OCI-LY7 (cell line): ENCODE measurements at regions not wholly inside any gene's neighbourhood (a gene's known extent, or its start where the extent isn't known, plus 50 kb on each side); places are given as distances from the start of the nearest gene placed in this dataset.

Source experiments
- BruUV-seq: library from RNA; stranded (reverse); fragments of 400-500 nt; replicated peaks from 2 replicates; lab custom pipeline; 2021; lab: Mats Ljungman, UMichigan
- CTCF ChIA-PET: fragments of 300-600 bp; sonication (Branson Sonifier 250); formaldehyde crosslinking; loops from one replicate; lab custom pipeline; 2022; ENCODE audit warnings: antibody characterized with exemption; ENCODE audit not compliant: unreplicated experiment; lab: Charles Lee
- POLR2A ChIA-PET: fragments of 300-600 bp; sonication (Branson Sonifier 250); formaldehyde crosslinking; loops from one replicate; lab custom pipeline; 2022; ENCODE audit warnings: antibody characterized with exemption; lab: Charles Lee
- DNase-seq: peaks from one replicate; pipeline ENCODE4 v3.0.0-alpha.2; 2015; ENCODE audit warnings: low spot score
- H2AFZ ChIP-seq: fragments of 200-600 bp; sonication (generic), shearing (Covaris generic); 2 replicates; pipeline ENCODE4 v1.6.1; 2014; ENCODE audit warnings: mild to moderate bottlenecking, antibody characterized with exemption, low read length, moderate library complexity
- H3K27ac ChIP-seq: fragments of 200-600 bp; sonication (generic); 2 replicates; pipeline ENCODE4 v1.5.1; 2014; ENCODE audit warnings: mixed run types, low read depth, mild to moderate bottlenecking, moderate library complexity, low read length, inconsistent platforms; ENCODE audit not compliant: poor library complexity, severe bottlenecking
- H3K36me3 ChIP-seq: fragments of 200-600 bp; sonication (generic); 2 replicates; pipeline ENCODE4 v1.6.1; 2014; ENCODE audit warnings: mild to moderate bottlenecking, antibody characterized with exemption, low read length, moderate library complexity, mixed read lengths; ENCODE audit not compliant: insufficient read depth
- H3K4me1 ChIP-seq: fragments of 200-600 bp; sonication (generic); 2 replicates; pipeline ENCODE4 v1.5.1; 2014; ENCODE audit warnings: mild to moderate bottlenecking, low read length; ENCODE audit not compliant: insufficient read depth, poor library complexity, severe bottlenecking
- H3K4me2 ChIP-seq: fragments of 200-600 bp; sonication (generic); 2 replicates; pipeline ENCODE4 v1.6.1; 2014; ENCODE audit warnings: mild to moderate bottlenecking, low read length
- H3K4me3 ChIP-seq: fragments of 200-600 bp; sonication (generic); 2 replicates; pipeline ENCODE4 v1.5.1; 2014; ENCODE audit warnings: mild to moderate bottlenecking, low read depth, low read length; ENCODE audit not compliant: poor library complexity, severe bottlenecking
- H3K79me2 ChIP-seq: fragments of 200-600 bp; sonication (generic); 2 replicates; pipeline ENCODE4 v1.6.1; 2016; ENCODE audit warnings: low read depth, mild to moderate bottlenecking, low read length, moderate library complexity, mixed read lengths; ENCODE audit not compliant: insufficient read depth
- H3K9me2 ChIP-seq: fragments of 200-600 bp; sonication (generic); 2 replicates; pipeline ENCODE4 v1.6.1; 2016; ENCODE audit warnings: mild to moderate bottlenecking, low read length, mixed read lengths; ENCODE audit not compliant: insufficient read depth
- H3K9me3 ChIP-seq: fragments of 200-600 bp; sonication (generic); 2 replicates; pipeline ENCODE4 v1.6.1; 2014; ENCODE audit warnings: mild to moderate bottlenecking, mixed run types, low read length, mixed read lengths
- H4K20me1 ChIP-seq: fragments of 200-600 bp; sonication (generic); 2 replicates; pipeline ENCODE4 v1.6.1; 2014; ENCODE audit warnings: mild to moderate bottlenecking, antibody characterized with exemption, low read length, moderate library complexity, mixed read lengths; ENCODE audit not compliant: insufficient read depth
- EZH2phosphoT487 ChIP-seq: fragments of 200-600 bp; sonication (generic); IDR thresholded peaks from 2 replicates; pipeline ENCODE4 v1.6.1; 2018; ENCODE audit warnings: low read depth, borderline replicate concordance, mild to moderate bottlenecking, mixed run types, antibody characterized with exemption, low read length, moderate library complexity, mixed read lengths
- intact Hi-C: fragments of 100-400 bp; cut with micrococcal nuclease; formaldehyde crosslinking; loops from one replicate; pipeline ENCODE4 v1.10.0; 2022; ENCODE audit not compliant: unreplicated experiment
- TF ChIP-seq, protein P1 (sequence below): fragments of 200-600 bp; sonication (generic); conservative IDR thresholded peaks from 2 replicates; pipeline ENCODE4 v1.5.1; 2014; ENCODE audit warnings: mild to moderate bottlenecking, antibody characterized with exemption, low read length, moderate library complexity, mixed read lengths

DNA sequence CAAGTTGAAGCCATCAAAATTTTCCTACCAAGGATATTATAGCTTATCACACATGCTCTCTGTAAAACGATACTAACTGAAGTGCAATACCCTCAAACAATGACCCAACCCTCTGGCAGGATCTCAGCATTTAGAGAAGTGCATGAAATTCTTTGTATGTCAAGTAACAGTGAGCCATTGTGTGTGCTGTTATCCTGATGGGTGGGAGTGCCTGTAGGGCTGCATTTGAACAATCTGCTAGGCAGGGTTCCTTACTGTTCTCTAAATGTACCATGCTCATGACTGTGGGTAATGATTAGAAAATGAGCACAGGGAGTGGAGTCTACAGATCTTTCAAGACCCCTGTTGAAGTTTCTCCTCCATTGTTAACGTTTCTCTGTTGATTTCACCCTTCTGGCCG, 398.1 kb downstream of the NSUN3 start:
- DNase-seq: no peak
- H2AFZ ChIP-seq: no peak overlapping the region
- no peaks in the 10 kb centered on the region for H3K79me2 ChIP-seq
- BruUV-seq: no TSS peak
- no peaks in the 10 kb centered on the region for H3K4me1 ChIP-seq
- H3K9me3 ChIP-seq: no peaks in the 10 kb centered on the region
- no peaks in the 10 kb centered on the region for H3K36me3 ChIP-seq
- no peaks in the 10 kb centered on the region for H3K9me2 ChIP-seq
- POLR2A ChIA-PET: no interaction called here
- CTCF ChIA-PET: no interaction called here
- H3K4me3 ChIP-seq: no peak overlapping the region
- TF ChIP-seq, protein P1, sequence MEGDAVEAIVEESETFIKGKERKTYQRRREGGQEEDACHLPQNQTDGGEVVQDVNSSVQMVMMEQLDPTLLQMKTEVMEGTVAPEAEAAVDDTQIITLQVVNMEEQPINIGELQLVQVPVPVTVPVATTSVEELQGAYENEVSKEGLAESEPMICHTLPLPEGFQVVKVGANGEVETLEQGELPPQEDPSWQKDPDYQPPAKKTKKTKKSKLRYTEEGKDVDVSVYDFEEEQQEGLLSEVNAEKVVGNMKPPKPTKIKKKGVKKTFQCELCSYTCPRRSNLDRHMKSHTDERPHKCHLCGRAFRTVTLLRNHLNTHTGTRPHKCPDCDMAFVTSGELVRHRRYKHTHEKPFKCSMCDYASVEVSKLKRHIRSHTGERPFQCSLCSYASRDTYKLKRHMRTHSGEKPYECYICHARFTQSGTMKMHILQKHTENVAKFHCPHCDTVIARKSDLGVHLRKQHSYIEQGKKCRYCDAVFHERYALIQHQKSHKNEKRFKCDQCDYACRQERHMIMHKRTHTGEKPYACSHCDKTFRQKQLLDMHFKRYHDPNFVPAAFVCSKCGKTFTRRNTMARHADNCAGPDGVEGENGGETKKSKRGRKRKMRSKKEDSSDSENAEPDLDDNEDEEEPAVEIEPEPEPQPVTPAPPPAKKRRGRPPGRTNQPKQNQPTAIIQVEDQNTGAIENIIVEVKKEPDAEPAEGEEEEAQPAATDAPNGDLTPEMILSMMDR: no peak
- no peak for TF ChIP-seq EZH2phosphoT487
- no peak overlapping the region for H3K27ac ChIP-seq
- H3K4me2 ChIP-seq: no peak overlapping the region
- H4K20me1 ChIP-seq: no peaks in the 10 kb centered on the region
- intact Hi-C loops: no loop called here

DNA sequence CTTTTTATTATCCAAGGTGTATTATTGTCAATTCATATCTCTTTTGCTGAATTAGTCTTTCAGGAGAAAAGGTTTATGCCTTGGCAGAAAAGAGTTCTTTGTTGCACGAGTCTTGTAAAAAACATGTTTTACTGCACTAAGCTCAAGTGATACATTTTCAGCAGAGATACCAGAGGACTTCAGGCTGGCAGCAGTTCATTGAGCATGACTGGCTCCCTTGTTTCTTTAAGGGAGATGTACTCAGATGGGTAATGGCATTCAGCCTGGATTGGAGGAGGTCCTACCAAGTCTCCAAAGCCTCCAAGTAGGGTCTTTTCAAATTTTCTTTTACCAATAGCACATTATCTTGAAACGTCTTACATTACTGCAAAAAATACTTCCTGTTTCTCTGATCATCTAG, 400.1 kb downstream of the NSUN3 start:
- Histone ChIP-seq H3K36me3 (no peaks in the 10 kb centered on the region), H3K4me2 (no peak overlapping the region), H3K79me2 (no peaks in the 10 kb centered on the region), H2AFZ (no peak overlapping the region), H4K20me1 (no peaks in the 10 kb centered on the region), H3K9me2 (no peaks in the 10 kb centered on the region), H3K9me3 (no peaks in the 10 kb centered on the region), H3K4me3 (no peak overlapping the region), H3K4me1 (no peaks in the 10 kb centered on the region), H3K27ac (no peak overlapping the region)
- no TSS peak for BruUV-seq
- no peak for DNase-seq
- intact Hi-C loops: no loop called here
- TF ChIP-seq, protein P1: no peak
- POLR2A ChIA-PET: no interaction called here
- CTCF ChIA-PET: no interaction called here

DNA sequence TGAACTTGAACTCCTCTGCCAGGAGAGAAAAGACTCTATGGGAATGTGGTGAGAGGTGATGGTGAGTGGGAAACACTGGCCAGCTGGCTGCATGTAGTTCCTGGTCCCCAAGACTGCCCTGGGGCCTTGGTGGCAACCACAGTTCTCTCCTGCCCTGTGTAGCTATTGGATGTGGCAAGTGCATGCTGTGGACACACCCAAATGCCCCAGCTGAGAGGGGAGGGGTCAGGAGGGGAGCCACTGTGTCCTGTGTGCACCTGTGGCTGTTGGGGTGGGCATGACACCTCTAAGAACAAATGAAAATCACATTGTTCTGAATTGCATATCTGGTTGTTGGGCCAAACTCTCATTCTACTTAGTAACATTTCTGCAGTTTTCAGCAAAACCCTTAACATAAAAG, 409.6 kb downstream of the NSUN3 start:
- 0 out of 2 replicates have a peak, but pooled peaks cover 6% of the 10 kb centered on the region for H3K9me3 ChIP-seq
- CTCF ChIA-PET: no interaction called here
- no peak overlapping the region for H3K4me3 ChIP-seq
- POLR2A ChIA-PET: no interaction called here
- no peaks in the 10 kb centered on the region for H4K20me1 ChIP-seq
- H3K36me3 ChIP-seq: no peaks in the 10 kb centered on the region
- TF ChIP-seq, protein P1: no peak
- no peak for TF ChIP-seq EZH2phosphoT487
- intact Hi-C loops: no loop called here
- H3K27ac ChIP-seq: no peak overlapping the region
- H3K9me2 ChIP-seq: no peaks in the 10 kb centered on the region
- H3K79me2 ChIP-seq: no peaks in the 10 kb centered on the region
- DNase-seq: no peak
- BruUV-seq: no TSS peak
- H3K4me2 ChIP-seq: no peak overlapping the region
- H3K4me1 ChIP-seq: no peaks in the 10 kb centered on the region
- H2AFZ ChIP-seq: no peak overlapping the region
